HL-60 (cell line): ENCODE measurements at regions not wholly inside any gene's neighbourhood (a gene's known extent, or its start where the extent isn't known, plus 50 kb on each side); places are given as distances from the start of the nearest gene placed in this dataset.

Source experiments
- CTCF ChIP-seq: IDR thresholded peaks from one replicate; pipeline ENCODE4 v1.5.1; 2011; ENCODE audit warnings: low read length, control low read depth, inconsistent platforms; ENCODE audit not compliant: insufficient read depth
- POLR2AphosphoS5 ChIP-seq: IDR thresholded peaks from 2 replicates; pipeline ENCODE4 v1.6.1; 2012; ENCODE audit warnings: low read depth
- SPI1 ChIP-seq: IDR thresholded peaks from 2 replicates; pipeline ENCODE4 v1.6.1; 2012; ENCODE audit warnings: low read depth, mild to moderate bottlenecking, borderline replicate concordance

- TF ChIP-seq CTCF (no peak), SPI1 (no peak), POLR2AphosphoS5 (no peak)
Observed at GRCh38 chr14:101033006-101033405, 129.5 kb upstream of the RTL1 start.
